ENCODE measurements at regions not wholly inside any gene's neighbourhood (a gene's known extent, or its start where the extent isn't known, plus 50 kb on each side); places are given as distances from the start of the nearest gene placed in this dataset.

GRCh38 chr2:147515213-147515612 lies 329.6 kb upstream of the ACVR2A start:
- Histone ChIP-seq H3K4me2 (ENCODE audit: insufficient read depth, insufficient read length, low read length) (no peak overlapping the region), H3K23me2 (ENCODE audit: insufficient read length, low read depth, low read length, poor library complexity, severe bottlenecking) (no peaks in the 10 kb centered on the region), H3K23ac (ENCODE audit: insufficient read length, low read depth, low read length) (no peak overlapping the region), H3K56ac (ENCODE audit: insufficient read length, low read depth, low read length) (no peak overlapping the region), H2BK5ac (ENCODE audit: insufficient read length, low read length) (no peak overlapping the region), H2BK120ac (ENCODE audit: low read depth, low read length, poor library complexity, severe bottlenecking) (no peak overlapping the region), H4K8ac (replicated peaks; ENCODE audit: insufficient read length, low read depth, low read length) (no peak overlapping the region), H2AK5ac (ENCODE audit: insufficient read length, low read length) (no peak overlapping the region), H3K79me1 (ENCODE audit: insufficient read depth, low read depth, low read length, poor library complexity, severe bottlenecking) (no peaks in the 10 kb centered on the region), H3K27ac (ENCODE audit: insufficient read length, low read depth, low read length) (no peak overlapping the region), H3K4me1 (ENCODE audit: insufficient read depth, low read length) (peaks cover 3% of the 10 kb centered on the region; the same call in 1 of the 2 replicates), H2AFZ (ENCODE audit: low read length) (no peak overlapping the region), H4K5ac (ENCODE audit: insufficient read length, low read depth, low read length) (no peak overlapping the region), H4K91ac (ENCODE audit: insufficient read length, low read depth, low read length) (no peak overlapping the region), H2BK12ac (ENCODE audit: insufficient read length, low read depth, low read length) (no peak overlapping the region), H3K79me2 (ENCODE audit: insufficient read depth, low read length) (no peaks in the 10 kb centered on the region), H2BK20ac (ENCODE audit: low read depth, low read length, poor library complexity, severe bottlenecking) (no peak overlapping the region), H3K18ac (ENCODE audit: insufficient read length, low read depth, low read length) (no peak overlapping the region), H3K14ac (ENCODE audit: insufficient read depth, low read length) (no peak overlapping the region), H3K9ac (ENCODE audit: extremely low read depth, insufficient read length, low read length) (no peak overlapping the region), H3T11ph (ENCODE audit: low read length) (no peak overlapping the region), H3K27me3 (ENCODE audit: insufficient read depth, low read length) (no peaks in the 10 kb centered on the region), H4K20me1 (ENCODE audit: control insufficient read depth, insufficient read depth, insufficient read length) (no peaks in the 10 kb centered on the region), H3K4ac (ENCODE audit: low read depth, low read length) (no peak overlapping the region), H3K9me3 (ENCODE audit: control insufficient read depth, low read depth, low read length) (no peaks in the 10 kb centered on the region), H2BK15ac (ENCODE audit: low read depth, low read length) (no peak overlapping the region)
- no peak overlapping the region for H3K27ac Mint-ChIP-seq
- H3K4me1 Mint-ChIP-seq: peaks cover 9 to 10% of the 10 kb centered on the region in 2 experiments
- no CpG with 5 or more reads among the region's 1 CpG for WGBS (ENCODE audit: extremely low coverage, insufficient read length, low lambda C conversion rate)
- DNase-seq: no peak
- no peaks in the 10 kb centered on the region for H3K36me3 Mint-ChIP-seq (ENCODE audit: insufficient read depth in 1 of 3, low read depth in 3 of 3)
- H3K9me3 Mint-ChIP-seq: peaks cover 0 to 3% of the 10 kb centered on the region in 2 experiments; a peak in 2 of 5 replicates
- H3K4me3 Mint-ChIP-seq: no peak overlapping the region
- no peaks in the 10 kb centered on the region for H3K27me3 Mint-ChIP-seq (ENCODE audit: low read depth)
- no peak for TF ChIP-seq CTCF (conservative IDR thresholded peaks at IDR 0.05)
